Bronchial epithelial cell (primary cell): ENCODE measurements at regions not wholly inside any gene's neighbourhood (a gene's known extent, or its start where the extent isn't known, plus 50 kb on each side); places are given as distances from the start of the nearest gene placed in this dataset.

Experiments used
- DNase-seq: peaks from one replicate; pipeline ENCODE4 v3.0.0-alpha.2; 2010; ENCODE audit warnings: low read depth
- FAIRE-seq: peaks from 2 replicates; lab custom pipeline; 2011; peaks lifted over from hg19 to GRCh38; lab: Jason Lieb, UNC
- H3K27me3 ChIP-seq: 2 replicates; pipeline ENCODE4 v1.5.1; 2011; ENCODE audit warnings: low read length; ENCODE audit not compliant: control insufficient read depth, insufficient read depth
- H3K36me3 ChIP-seq: 2 replicates; pipeline ENCODE4 v1.5.1; 2011; ENCODE audit warnings: low read length; ENCODE audit not compliant: control insufficient read depth, insufficient read depth
- H3K4me3 ChIP-seq: 2 replicates; pipeline ENCODE4 v1.5.1; 2011; ENCODE audit warnings: mild to moderate bottlenecking, low read depth, low read length, control low read depth
- CTCF ChIP-seq: IDR thresholded peaks from 2 replicates; pipeline ENCODE4 v1.5.1; 2011; ENCODE audit warnings: mild to moderate bottlenecking, moderate library complexity, low read length, control low read depth, inconsistent platforms; ENCODE audit not compliant: insufficient read depth, severe bottlenecking

- no peak for DNase-seq
- H3K4me3 ChIP-seq = peak overlapping the region; percentile 60
- no peak for TF ChIP-seq CTCF
- no peak for FAIRE-seq
- H3K27me3 ChIP-seq = no peaks in the 10 kb centered on the region
- H3K36me3 ChIP-seq = no peaks in the 10 kb centered on the region
Observed at GRCh38 chr11:8809241-8809938, 101.6 kb upstream of the AKIP1 start.

GRCh38 chr11:8809939-8810539 is 101.0 kb upstream of the AKIP1 start:
- no peak for FAIRE-seq
- no peak for TF ChIP-seq CTCF
- no peaks in the 10 kb centered on the region for H3K36me3 ChIP-seq
- H3K4me3 ChIP-seq = peak overlapping the region; percentile 60
- no peak for DNase-seq
- H3K27me3 ChIP-seq = no peaks in the 10 kb centered on the region

- peak overlapping the region; percentile 60 for H3K4me3 ChIP-seq
- DNase-seq = peak; percentile 75
- H3K36me3 ChIP-seq = no peaks in the 10 kb centered on the region
- no peak for TF ChIP-seq CTCF
- no peaks in the 10 kb centered on the region for H3K27me3 ChIP-seq
- no peak for FAIRE-seq
Observed at GRCh38 chr11:8810540-8811301, 100.3 kb upstream of the AKIP1 start.

GRCh38 chr11:8811571-8811970 is 99.4 kb upstream of the AKIP1 start:
- DNase-seq = no peak
- Histone ChIP-seq H3K27me3 (no peaks in the 10 kb centered on the region), H3K4me3 (no peak overlapping the region), H3K36me3 (no peaks in the 10 kb centered on the region)
- TF ChIP-seq CTCF = no peak
- no peak for FAIRE-seq

- Histone ChIP-seq H3K36me3 (no peaks in the 10 kb centered on the region), H3K27me3 (no peaks in the 10 kb centered on the region), H3K4me3 (no peak overlapping the region)
- DNase-seq (no peak), FAIRE-seq (no peak)
- TF ChIP-seq CTCF = no peak
Observed at GRCh38 chr11:8812438-8812837, 98.6 kb upstream of the AKIP1 start.
